WTC11 (cell line): ENCODE measurements at regions not wholly inside any gene's neighbourhood (a gene's known extent, or its start where the extent isn't known, plus 50 kb on each side); places are given as distances from the start of the nearest gene placed in this dataset.

Experiments used
- ATAC-seq: fragments of 200-7000 bp; cut with Tn5 transposase; 2 replicates; pipeline ENCODE4 v1.10.0; 2021; ENCODE audit warnings: mild to moderate bottlenecking, moderate library complexity
- CTCF ChIA-PET: fragments of 300-600 bp; sonication (Branson Sonifier 250); formaldehyde crosslinking; loops from one replicate; lab custom pipeline; 2021; ENCODE audit warnings: antibody characterized with exemption; lab: Charles Lee
- POLR2A ChIA-PET: fragments of 350-600 bp; sonication (Branson Sonifier 250); formaldehyde crosslinking; loops from one replicate; lab custom pipeline; 2021; ENCODE audit warnings: antibody characterized with exemption; lab: Charles Lee
- DNase-seq: peaks from one replicate; pipeline ENCODE4 v3.0.0; 2021; ENCODE audit warnings: low spot score
- H3K27ac Mint-ChIP-seq: 2 replicates; pipeline ENCODE4 v1.8.0; 2021; ENCODE audit warnings: mixed read lengths
- H3K27me3 Mint-ChIP-seq: 2 replicates; pipeline ENCODE4 v1.8.0; 2021; ENCODE audit warnings: low read depth, mild to moderate bottlenecking, moderate library complexity, mixed read lengths
- H3K36me3 Mint-ChIP-seq: 2 replicates; pipeline ENCODE4 v1.8.0; 2021; ENCODE audit warnings: mixed read lengths
- H3K4me1 Mint-ChIP-seq: 2 replicates; pipeline ENCODE4 v1.8.0; 2022; ENCODE audit warnings: mixed read lengths
- H3K4me3 Mint-ChIP-seq: 2 replicates; pipeline ENCODE4 v1.8.0; 2021; ENCODE audit warnings: mild to moderate bottlenecking, moderate library complexity, mixed read lengths
- H3K9me3 Mint-ChIP-seq: 2 replicates; pipeline ENCODE4 v1.8.0; 2021; ENCODE audit warnings: mixed read lengths
- CDX4 ChIP-seq: fragments of 250-450 bp; sonication (Bioruptor Pico); IDR thresholded peaks from 2 replicates; pipeline ENCODE4 v1.9.0; 2021; ENCODE audit warnings: moderate library complexity, mild to moderate bottlenecking, inconsistent platforms, borderline replicate concordance
- CREB1 ChIP-seq: sonication (generic); formaldehyde crosslinking; IDR thresholded peaks from 2 replicates; pipeline ENCODE4 v1.8.0; 2023; ENCODE audit warnings: mild to moderate bottlenecking, missing genetic modification reagents
- CTCF ChIP-seq: fragments of 200-600 bp; IDR thresholded peaks from 2 replicates; pipeline ENCODE4 v1.8.0; 2022; ENCODE audit warnings: antibody characterized with exemption
- E2F4 ChIP-seq: sonication (generic); formaldehyde crosslinking; IDR thresholded peaks from 2 replicates; pipeline ENCODE4 v1.8.1; 2022; ENCODE audit warnings: low read depth, mild to moderate bottlenecking, moderate library complexity, missing genetic modification reagents, borderline replicate concordance
- E2F5 ChIP-seq: sonication (generic); formaldehyde crosslinking; IDR thresholded peaks from 2 replicates; pipeline ENCODE4 v1.8.1; 2022; ENCODE audit warnings: mild to moderate bottlenecking, moderate library complexity, missing genetic modification reagents
- ELF4 ChIP-seq: sonication (generic); formaldehyde crosslinking; IDR thresholded peaks from 2 replicates; pipeline ENCODE4 v1.8.1; 2022; ENCODE audit warnings: low read depth, mild to moderate bottlenecking, moderate library complexity, missing genetic modification reagents
- ESRRA ChIP-seq: sonication (generic); formaldehyde crosslinking; IDR thresholded peaks from 2 replicates; pipeline ENCODE4 v1.8.1; 2022; ENCODE audit warnings: mild to moderate bottlenecking, missing genetic modification reagents, borderline replicate concordance
- ETV6 ChIP-seq: sonication (generic); formaldehyde crosslinking; IDR thresholded peaks from 2 replicates; pipeline ENCODE4 v1.8.1; 2022; ENCODE audit warnings: mild to moderate bottlenecking, missing genetic modification reagents
- FOXJ3 ChIP-seq: sonication (generic); formaldehyde crosslinking; IDR thresholded peaks from 2 replicates; pipeline ENCODE4 v1.9.0; 2021; ENCODE audit warnings: missing genetic modification reagents, mild to moderate bottlenecking, borderline replicate concordance
- GTF2I ChIP-seq: fragments of 250-450 bp; sonication (Bioruptor Pico); conservative IDR thresholded peaks from 2 replicates; pipeline ENCODE4 v1.4.0; 2021; ENCODE audit warnings: mild to moderate bottlenecking
- JUN ChIP-seq: sonication (generic); formaldehyde crosslinking; IDR thresholded peaks from 2 replicates; pipeline ENCODE4 v1.8.0; 2023; ENCODE audit warnings: mild to moderate bottlenecking, missing genetic modification reagents
- MXD4 ChIP-seq: fragments of 250-450 bp; sonication (Bioruptor Pico); IDR thresholded peaks from 2 replicates; pipeline ENCODE4 v1.8.0; 2021; ENCODE audit warnings: mild to moderate bottlenecking, moderate library complexity, borderline replicate concordance
- NFE2L1 ChIP-seq: sonication (generic); formaldehyde crosslinking; IDR thresholded peaks from 2 replicates; pipeline ENCODE4 v1.8.1; 2023; ENCODE audit warnings: missing genetic modification reagents
- PRDM15 ChIP-seq: sonication (generic); formaldehyde crosslinking; IDR thresholded peaks from 2 replicates; pipeline ENCODE4 v1.8.0; 2022; ENCODE audit warnings: missing genetic modification reagents
- RORB ChIP-seq: fragments of 250-450 bp; sonication (Bioruptor Pico); IDR thresholded peaks from 2 replicates; pipeline ENCODE4 v1.9.0; 2021; ENCODE audit warnings: mild to moderate bottlenecking
- SMAD3 ChIP-seq: sonication (generic); formaldehyde crosslinking; IDR thresholded peaks from 2 replicates; pipeline ENCODE4 v1.8.0; 2022; ENCODE audit warnings: missing genetic modification reagents, mild to moderate bottlenecking, borderline replicate concordance
- SMAD4 ChIP-seq: sonication (generic); formaldehyde crosslinking; IDR thresholded peaks from 2 replicates; pipeline ENCODE4 v1.8.0; 2022; ENCODE audit warnings: mild to moderate bottlenecking, missing genetic modification reagents
- USF1 ChIP-seq: sonication (generic); formaldehyde crosslinking; IDR thresholded peaks from 2 replicates; pipeline ENCODE4 v1.8.0; 2022; ENCODE audit warnings: mild to moderate bottlenecking, missing genetic modification reagents
- ZBTB21 ChIP-seq: sonication (generic); formaldehyde crosslinking; IDR thresholded peaks from 2 replicates; pipeline ENCODE4 v1.8.1; 2023; ENCODE audit warnings: mild to moderate bottlenecking, missing genetic modification reagents, borderline replicate concordance
- ZBTB43 ChIP-seq: sonication (generic); formaldehyde crosslinking; IDR thresholded peaks from 2 replicates; pipeline ENCODE4 v1.8.1; 2023; ENCODE audit warnings: mild to moderate bottlenecking, missing genetic modification reagents
- ZNF138 ChIP-seq: sonication (generic); formaldehyde crosslinking; conservative IDR thresholded peaks from 2 replicates; pipeline ENCODE4 v1.8.1; 2022; ENCODE audit warnings: mild to moderate bottlenecking, moderate library complexity, missing genetic modification reagents
- ZNF423 ChIP-seq: fragments of 250-450 bp; sonication (Bioruptor Pico); IDR thresholded peaks from 2 replicates; pipeline ENCODE4 v2.1.2; 2022; ENCODE audit warnings: mild to moderate bottlenecking, moderate library complexity
- ZNF512 ChIP-seq: sonication (generic); formaldehyde crosslinking; IDR thresholded peaks from 2 replicates; pipeline ENCODE4 v1.8.1; 2022; ENCODE audit warnings: missing genetic modification reagents, borderline replicate concordance

GRCh38 chr19:34577056-34577455, 95.5 kb downstream of the WTIP start:
- DNase-seq (no peak), ATAC-seq (peak; percentile 7; the same call in 1 of the 2 replicates)
- peaks cover 24% of the 10 kb centered on the region for H3K27me3 Mint-ChIP-seq
- H3K27ac Mint-ChIP-seq: no peak overlapping the region
- H3K9me3 Mint-ChIP-seq: peaks cover 9% of the 10 kb centered on the region
- H3K4me3 Mint-ChIP-seq: peak overlapping the region; percentile 81
- ChIA-PET POLR2A (no interaction called here), CTCF (interaction anchor here (0.8 to 2.0 kb wide), 2 partner anchors 136 to 262 kb away, joined by 3 to 5 read pairs; no protein-coding TSS in a partner anchor)
- peaks cover 22% of the 10 kb centered on the region for H3K4me1 Mint-ChIP-seq
- no peaks in the 10 kb centered on the region for H3K36me3 Mint-ChIP-seq
- TF ChIP-seq CDX4 (CRISPR knock-in tag) (no peak), NFE2L1 (CRISPR knock-in tag) (no peak), CTCF (no peak), ETV6 (no peak), MXD4 (CRISPR knock-in tag) (no peak), RORB (CRISPR knock-in tag) (no peak), CREB1 (no peak), ZNF423 (no peak), SMAD3 (CRISPR knock-in tag) (no peak), JUN (CRISPR knock-in tag) (no peak), SMAD4 (CRISPR knock-in tag) (no peak), E2F4 (CRISPR knock-in tag) (no peak), ZNF512 (no peak)
- TF ChIP-seq, all 79 proteins: peak for 0

- DNase-seq: no peak
- H3K27ac Mint-ChIP-seq: no peak overlapping the region
- CTCF ChIA-PET: interaction anchor here (0.5 to 0.8 kb wide), 2 partner anchors 136 to 558 kb away, joined by 3 read pairs; no protein-coding TSS in a partner anchor
- no peak for ATAC-seq
- peaks cover 24% of the 10 kb centered on the region for H3K27me3 Mint-ChIP-seq
- POLR2A ChIA-PET: no interaction called here
- peaks cover 11% of the 10 kb centered on the region for H3K9me3 Mint-ChIP-seq
- H3K4me1 Mint-ChIP-seq: peaks cover 22% of the 10 kb centered on the region
- no peaks in the 10 kb centered on the region for H3K36me3 Mint-ChIP-seq
- H3K4me3 Mint-ChIP-seq: peak overlapping the region; percentile 81
- TF ChIP-seq FOXJ3 (no peak), GTF2I (no peak), ZNF138 (CRISPR knock-in tag) (no peak), E2F5 (CRISPR knock-in tag) (no peak), CREB1 (no peak), USF1 (no peak), ZBTB43 (CRISPR knock-in tag) (no peak), ELF4 (CRISPR knock-in tag) (no peak), ESRRA (no peak), ZBTB21 (no peak), PRDM15 (CRISPR knock-in tag) (no peak), ZNF423 (no peak)
Observed at GRCh38 chr19:34576292-34576691, 94.7 kb downstream of the WTIP start.
